HG02798 (cell line): ENCODE measurements at regions not wholly inside any gene's neighbourhood (a gene's known extent, or its start where the extent isn't known, plus 50 kb on each side); places are given as distances from the start of the nearest gene placed in this dataset.
"Not testable (repeated sequence)": the region's sequence is repeated elsewhere in the genome, so short reads cannot be mapped to it uniquely, and the experiment has no call there.

Experiments
- ATAC-seq: cut with Tn5 transposase; IDR thresholded peaks from one replicate; pipeline ENCODE4 v1.9.1; 2021; ENCODE audit warnings: mild to moderate bottlenecking; ENCODE audit not compliant: unreplicated experiment, poor library complexity

DNA sequence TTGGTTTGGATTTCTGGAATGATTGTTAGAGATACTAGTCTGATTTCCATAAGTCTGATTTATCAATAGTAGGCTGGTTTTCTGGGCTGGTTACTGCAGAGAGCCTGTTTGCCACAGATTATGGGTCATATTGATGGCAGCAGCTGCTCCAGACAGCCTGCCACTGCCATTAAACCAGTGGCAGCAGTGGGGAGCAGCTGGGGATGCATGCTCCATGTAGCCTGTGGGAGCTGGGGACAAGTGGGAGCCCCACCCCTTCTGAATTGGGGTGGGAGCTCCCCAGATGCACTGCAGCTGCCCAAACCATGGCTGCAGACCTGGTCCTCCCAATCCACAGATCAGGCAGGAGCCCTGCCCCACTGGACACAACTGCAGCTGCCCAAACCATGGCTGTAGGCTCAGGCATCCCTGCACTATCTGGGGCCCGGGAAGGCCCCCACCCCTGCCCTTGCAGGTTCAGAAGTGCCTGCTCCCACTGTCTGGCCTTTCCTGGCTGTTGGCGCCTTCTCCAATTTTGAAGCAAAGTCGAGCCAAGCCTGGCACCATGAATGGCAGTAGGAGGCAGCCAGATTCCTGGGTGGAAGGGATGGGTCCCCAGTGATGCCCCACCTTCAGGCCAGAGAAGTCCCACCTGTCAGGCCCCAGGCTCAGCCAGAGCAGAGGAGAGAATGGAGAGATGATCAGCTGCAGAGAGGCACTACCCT is 402.9 kb upstream of the TYRP1 start:
- no peak for ATAC-seq

DNA sequence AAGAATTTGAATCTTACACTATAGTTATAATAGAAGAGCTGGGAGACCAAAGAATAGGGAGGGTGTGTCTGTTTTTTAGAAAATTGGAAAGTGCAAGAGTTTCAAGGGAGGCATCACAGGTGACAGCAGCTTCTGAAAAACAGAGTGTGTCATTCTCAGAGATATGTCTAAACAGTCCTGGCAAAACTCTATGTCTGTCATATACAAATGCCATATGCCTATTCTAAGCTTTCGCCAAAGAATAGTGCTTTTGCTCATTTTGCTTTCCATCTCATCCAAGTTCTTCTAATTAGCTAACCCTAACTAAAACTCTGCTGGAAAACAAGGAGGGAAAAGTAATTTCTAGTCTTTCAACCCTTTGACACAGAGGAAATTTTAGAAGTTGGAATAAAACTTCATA is 388.0 kb upstream of the TYRP1 start:
- no peak for ATAC-seq

DNA sequence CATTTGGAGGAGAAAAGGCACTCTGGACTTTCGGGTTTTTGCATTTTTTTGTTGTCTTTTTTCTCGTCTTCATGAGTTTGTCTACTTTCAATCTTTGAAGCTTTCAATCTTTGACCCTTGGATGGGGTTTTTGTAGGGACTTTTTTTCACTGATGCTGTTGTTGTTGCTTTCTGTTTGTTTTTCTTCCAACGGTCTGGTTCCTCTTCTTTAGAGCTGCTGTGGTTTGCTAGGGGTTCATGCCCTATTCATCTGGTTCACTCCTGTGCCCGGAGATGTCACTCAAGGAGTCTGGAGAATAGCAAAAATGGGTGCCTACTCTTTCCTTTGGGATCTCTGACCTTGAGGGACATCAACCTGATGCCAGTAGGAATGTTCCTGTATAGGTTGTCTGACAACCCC is 378.6 kb upstream of the TYRP1 start:
- ATAC-seq: no peak

DNA sequence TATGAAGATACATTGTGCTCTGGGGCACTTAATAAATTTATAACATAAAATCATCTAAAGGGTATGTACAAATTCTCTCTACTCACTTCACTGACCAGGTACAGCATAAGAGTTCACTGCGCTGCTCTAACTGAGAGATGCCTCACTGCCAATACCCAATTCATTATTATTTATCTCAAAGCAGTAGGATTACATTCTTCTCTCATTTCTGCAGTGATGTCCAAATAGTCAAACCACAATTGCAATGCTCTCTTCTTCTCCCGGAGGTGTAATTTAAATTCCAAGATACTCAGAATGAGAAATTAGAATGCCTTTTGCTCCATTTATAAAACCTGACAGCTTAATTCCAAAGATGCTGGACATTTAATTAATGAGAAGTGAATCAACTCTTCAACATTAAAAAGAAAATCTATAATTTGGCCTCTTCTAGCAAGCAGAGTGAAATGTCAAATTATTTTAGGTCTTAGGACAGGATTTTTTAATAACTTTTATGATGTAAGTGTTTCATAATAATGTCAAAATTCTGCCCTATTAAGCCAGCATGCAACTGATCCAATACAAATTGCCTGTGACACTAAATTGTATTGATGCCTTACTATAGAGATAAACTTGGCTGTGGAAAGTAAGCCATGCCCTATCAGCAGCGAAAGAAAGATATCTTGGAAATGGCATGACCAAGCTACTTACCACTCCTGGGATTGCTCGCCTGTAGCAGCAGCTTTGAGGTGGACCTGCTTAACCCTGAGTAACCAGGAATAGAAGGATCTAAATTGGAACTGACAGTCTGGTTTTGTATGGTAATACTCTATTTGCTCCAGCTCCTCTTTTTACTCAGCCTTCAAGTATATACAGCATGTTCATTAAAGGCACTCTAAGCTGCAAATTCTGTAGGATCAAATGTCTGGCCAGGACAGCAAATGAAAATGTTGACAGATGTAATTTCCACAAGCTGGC is 374.2 kb upstream of the TYRP1 start:
- ATAC-seq: no peak

DNA sequence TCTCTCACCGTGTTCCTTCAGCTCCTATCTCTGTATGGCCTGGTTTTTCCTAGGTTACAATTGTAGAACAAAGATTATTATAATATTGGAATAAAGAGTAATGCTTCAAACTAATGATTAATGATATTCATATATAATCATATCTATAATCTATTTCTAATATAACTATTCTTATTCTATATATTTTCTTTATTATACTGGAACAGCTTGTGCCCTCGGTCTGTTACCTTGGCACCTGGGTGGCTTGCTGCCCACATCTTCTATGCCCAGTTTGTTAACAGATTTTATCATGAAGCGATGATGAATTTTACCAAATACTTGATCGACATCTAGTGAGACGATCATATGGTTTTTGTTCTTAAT is 363.6 kb upstream of the TYRP1 start:
- ATAC-seq: no peak

DNA sequence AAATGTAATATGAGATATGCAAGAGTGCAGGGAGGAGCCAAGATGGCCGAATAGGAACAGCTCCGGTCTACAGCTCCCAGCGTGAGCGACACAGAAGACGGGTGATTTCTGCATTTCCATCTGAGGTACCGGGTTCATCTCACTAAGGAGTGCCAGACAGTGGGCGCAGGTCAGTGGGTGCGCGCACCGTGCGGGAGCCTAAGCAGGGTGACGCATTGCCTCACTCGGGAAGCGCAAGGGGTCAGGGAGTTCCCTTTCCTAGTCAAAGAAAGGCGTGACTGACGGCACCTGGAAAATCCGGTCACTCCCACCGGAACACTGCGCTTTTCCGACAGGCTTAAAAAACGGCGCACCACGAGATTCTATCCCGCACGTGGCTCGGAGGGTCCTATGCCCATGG is 359.2 kb upstream of the TYRP1 start:
- ATAC-seq: not testable (repeated sequence)

DNA sequence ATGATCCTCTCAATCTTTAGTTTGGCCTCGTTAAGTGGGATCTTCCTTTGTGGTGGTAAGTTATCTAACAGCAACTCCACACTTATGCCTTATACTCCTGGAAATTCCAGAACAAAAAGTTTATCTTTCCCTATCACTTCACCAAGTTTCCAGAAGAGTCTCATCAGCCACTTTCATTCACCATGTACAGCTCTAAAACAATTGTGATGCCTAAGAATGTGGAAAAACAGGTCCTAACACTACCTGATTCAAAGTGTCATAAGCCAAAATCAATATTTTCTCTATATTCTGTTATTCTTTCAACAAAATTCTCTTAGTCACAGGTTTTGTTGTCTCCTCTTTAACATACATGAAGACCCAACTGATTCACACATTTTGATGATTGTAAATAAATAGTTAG is 342.4 kb upstream of the TYRP1 start:
- no peak for ATAC-seq

DNA sequence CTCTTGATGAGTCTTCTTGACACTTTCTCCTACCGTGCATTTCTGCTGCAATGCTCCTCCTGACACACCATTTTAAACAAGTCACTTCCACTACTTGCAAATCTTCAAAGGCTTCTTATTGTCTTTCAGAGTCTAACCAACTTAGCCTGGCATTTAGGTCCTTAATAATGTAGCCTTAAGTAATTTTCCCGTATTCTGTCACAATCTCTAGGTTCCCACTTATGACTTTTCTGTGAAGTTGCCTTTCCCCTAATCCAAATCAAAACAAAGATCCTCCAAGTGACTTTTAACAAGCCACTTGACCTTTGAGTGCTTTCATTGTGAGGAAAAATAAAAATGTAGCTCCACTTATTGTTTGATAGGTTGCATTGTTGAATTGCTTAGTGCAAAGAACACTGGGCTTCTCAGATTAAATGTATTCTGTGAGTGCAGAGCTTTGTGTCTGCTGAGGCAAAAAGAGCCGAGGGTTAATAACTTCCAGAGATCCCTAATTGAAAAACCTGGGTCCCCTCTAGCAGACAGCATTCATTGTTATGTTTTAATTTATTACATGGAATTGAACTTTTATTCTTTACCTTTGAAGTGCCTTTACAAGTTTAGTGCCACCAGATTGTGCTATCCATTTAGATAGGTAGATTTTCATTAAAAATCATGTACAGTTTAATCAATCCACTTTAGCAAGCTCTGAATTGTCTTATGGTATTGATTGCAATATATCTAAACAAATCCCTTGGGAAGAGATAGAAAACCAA is 341.7 kb upstream of the TYRP1 start:
- ATAC-seq: no peak

DNA sequence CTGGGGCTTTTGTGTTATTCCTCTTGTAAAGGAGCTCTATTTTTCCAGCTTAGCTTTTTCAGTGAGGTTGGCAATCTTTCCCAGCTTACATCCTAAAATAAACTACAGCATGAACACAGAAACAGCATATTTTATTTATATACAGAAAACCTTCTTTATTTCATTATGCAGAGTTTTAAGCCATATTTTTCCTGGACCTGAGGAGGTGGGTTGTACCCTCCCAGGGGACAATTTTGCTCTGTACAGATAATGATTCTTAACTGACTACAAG is 341.2 kb upstream of the TYRP1 start:
- no peak for ATAC-seq

DNA sequence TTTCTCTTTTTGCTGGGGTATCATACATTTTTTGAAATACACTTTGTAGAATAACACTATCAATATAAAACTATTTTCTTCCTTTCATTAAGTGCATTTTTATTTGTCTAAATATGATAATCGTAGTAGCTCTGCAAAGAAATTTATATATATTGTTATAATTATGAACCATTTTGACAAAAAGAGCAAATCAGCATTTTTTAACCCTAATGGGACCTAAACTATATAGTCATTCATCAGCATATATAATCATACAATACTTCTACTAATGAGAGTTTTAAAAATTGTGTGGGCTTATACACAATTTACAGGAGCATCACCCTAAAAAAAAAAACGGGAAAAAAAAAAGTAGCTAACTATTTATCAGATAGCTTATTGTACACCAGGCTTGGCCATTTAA is 329.7 kb upstream of the TYRP1 start:
- no peak for ATAC-seq

DNA sequence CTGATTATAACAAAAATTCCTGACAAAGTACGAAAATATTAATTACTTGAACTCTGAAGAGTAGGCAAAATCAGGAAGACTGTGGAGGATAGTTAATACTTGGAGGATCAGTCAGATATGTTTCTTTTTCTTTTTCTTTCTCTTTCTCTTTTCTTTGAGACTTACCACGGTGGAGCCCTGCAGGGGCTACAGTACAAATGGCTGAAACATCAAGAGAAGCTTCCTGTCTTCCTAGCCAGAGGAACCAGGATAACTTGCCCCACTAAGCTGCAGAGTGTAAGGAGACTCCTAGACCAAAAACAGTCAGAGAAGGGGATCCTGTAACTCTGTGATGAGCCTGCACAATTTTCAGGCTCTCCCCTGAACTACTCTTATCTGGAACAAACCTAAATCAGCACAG is 324.6 kb upstream of the TYRP1 start:
- no peak for ATAC-seq

DNA sequence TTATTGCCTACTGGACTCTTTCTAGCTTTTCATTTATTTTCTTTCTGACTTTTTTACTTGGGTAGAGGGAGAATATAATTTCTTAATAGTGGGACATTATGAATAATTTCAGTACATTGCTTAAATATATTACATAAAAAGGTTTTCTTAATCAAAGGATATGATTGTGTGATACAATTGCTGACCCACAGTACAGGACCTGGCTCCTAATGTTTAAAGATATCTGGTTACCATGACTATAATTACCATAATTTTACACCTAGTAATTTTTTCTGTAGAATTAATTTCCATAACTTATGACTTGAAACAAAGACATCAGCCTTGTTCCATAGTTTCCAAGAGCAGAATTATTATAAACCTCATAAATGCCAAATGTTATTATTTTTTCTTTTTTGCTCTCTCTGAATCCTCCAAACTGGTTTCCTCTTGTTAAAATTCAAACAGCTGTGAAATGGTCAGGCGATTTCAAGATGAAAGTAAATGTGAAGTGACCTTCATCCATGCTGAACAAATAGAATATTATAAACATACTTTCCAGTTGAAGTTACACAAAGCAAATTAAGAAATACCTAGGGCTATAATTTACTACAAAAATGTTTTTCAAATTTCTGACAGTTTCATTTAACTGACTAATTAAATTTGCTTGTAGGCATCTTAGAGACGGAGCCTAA is 301.2 kb upstream of the TYRP1 start:
- ATAC-seq: no peak

DNA sequence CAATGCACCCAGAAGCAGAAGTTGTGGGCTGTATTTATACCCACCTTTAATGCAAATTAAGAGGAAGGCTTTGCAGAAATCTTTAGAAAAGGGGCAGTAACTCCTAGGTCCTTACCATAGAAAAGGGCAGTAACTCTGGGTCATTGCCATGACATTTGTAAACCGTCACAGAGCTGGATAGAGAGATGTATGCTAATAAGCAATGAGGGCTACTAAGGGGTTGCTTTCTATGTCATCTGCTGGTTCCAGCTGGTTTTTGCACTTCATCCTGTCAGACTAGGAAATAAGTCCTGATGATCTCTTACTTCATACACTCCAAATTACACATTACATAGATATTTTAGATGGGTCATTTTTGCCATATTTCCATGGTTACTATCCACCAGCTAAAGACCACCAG is 299.1 kb upstream of the TYRP1 start:
- ATAC-seq: no peak

DNA sequence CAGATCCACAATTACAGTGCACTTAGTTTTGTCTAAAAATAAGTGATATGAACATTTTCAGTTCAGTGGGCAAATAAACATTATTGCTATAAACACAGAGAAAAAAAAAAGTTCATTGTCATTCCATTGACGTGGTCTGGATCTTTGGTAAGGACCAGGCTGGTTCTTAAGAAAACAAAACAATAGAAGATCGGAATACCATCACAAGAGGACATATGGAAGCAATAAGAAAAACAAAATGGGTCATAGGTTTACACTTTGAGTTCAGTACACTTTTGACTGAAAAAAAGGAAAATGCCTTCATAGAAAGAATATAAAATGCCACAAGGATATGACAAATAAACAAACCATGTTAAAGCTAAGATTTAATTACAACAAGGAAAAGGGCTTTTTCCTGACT is 289.5 kb upstream of the TYRP1 start:
- no peak for ATAC-seq

DNA sequence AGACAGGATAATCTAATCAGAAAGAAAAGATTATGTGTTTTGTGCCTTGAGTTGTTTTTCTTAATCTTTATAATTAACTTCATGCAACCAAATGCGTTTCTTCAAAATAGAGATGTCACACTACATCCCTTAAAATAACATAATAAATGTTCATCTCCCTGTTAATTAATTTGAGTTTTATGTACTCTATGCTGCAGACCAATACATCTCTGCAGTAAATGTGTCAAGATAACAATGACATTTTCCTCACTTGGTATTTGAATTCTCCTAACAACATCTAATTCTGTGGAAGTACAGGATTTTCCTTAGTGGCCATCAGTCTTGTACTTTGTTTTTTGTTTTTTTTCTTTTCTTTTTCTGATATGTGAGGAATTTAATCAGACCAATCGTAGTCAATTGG is 279.2 kb upstream of the TYRP1 start:
- ATAC-seq: no peak

DNA sequence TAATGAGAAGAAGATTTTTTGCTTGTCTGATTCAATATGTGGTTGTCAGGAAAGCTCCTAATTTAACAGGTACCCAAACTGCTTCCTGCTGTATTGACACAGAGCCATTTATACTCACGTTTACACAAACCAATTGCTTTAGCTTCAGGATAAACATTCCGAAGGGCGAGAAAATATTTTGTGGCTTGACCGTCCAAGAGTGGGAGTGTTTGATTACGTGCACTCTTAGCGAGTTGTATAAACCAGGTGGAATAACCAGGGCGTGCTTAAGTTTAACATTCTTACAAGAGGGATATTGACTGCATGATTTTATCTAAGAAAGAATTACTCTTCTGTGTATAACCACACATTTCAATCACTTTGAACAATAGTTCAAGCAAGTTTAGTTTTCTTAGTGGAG is 278.7 kb upstream of the TYRP1 start:
- no peak for ATAC-seq

DNA sequence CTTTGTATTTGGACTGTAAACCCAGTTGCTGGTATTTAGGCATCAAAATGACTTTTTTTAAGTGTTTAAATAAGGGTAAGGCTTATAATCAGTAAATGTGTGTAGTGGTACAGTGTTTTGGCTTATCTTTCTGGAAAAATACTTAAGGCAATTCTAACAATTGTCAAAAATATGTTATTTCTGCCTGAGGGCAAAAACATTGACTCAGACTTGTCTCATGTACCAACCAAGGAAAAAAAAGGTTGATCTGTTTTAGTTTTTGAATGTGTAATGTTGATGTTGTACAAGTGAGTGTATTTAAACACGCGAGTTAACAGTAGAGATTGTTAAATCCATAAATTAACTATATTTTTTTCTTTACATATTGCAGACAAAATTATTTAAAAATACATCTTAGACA is 277.8 kb upstream of the TYRP1 start:
- ATAC-seq: no peak

DNA sequence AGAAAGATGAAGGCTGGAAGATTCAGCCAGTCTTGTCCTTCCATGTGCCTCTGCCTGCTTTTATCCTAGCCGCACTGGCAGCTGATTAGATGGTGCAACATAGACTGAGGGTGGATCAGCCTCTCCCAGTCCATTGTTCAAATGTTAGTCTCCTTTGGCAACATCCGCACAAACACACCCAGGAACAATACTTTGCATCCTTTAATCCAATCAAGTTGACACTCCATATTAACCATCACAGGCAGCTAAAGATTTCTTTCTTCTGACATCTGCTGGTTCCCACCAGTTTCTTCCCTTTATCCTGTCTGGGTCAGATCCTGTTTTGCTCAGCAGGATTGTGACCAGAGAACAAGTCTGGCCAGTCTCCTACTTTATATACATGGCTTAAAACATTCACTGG is 276.5 kb upstream of the TYRP1 start:
- ATAC-seq: no peak

DNA sequence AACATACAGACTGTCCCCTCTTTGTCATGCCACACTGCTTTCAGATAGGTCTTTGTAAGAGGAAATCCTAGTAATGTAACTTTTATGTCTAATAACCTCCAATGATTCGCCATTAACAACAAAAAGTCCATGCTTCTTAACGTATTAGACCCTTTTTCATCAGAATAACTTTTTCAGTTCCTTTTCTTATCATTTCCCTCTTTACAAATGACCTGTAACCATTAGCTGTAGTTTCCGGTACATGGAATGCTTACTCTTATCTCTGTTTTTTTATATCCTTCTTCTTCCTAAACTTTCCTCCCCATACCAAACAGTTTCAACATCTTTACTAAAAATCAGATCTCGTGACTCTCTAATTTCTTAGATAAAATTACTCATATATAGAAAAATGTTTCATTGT is 268.9 kb upstream of the TYRP1 start:
- ATAC-seq: no peak

DNA sequence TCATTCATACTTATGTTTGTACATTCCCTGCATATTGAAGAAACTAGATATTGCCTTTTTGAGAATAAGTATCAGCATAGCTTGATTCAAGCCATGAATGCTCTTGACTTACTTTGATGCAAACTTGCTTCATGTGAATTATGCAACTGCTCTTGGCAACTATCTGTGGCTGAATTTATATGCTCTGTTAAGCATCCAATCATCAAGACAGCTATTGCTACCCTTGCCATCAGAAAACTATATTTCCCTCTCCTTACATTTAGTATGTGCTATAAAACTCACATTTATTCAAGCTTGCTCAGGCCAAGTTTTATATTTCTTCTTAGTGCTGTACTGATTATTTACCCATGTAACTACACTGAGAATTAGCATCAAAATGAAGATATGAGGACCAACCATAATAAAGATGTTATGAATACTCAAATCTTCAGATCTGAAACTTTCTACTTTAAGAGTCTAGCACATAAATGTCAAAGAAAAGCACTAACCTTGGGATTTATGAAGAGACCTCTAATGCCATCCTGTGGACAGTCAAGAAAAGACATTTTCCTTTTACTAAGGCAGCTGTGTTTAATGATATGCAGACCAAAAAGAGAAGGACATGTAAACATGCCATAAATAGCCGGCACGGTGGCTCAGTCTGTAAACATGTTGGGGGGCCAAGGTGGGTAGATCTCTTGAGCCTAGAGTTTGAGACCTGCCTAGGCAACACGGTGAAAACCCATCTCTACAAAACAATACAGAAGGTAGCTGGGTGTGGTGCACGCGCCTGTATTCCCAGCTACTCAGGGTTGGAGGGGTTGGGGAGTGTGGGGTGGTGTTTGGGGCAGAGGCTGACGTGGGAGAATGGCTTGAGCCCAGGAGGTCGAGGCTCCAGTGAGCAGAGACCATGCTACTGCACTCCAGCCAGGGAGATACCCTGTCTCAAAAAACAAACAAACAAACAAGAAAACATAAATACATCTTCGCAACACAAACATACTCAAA is 267.0 kb upstream of the TYRP1 start:
- no peak for ATAC-seq
